ENCODE measurements at regions not wholly inside any gene's neighbourhood (a gene's known extent, or its start where the extent isn't known, plus 50 kb on each side); places are given as distances from the start of the nearest gene placed in this dataset.

GRCh38 chr5:67346611-67347010 is 150.0 kb upstream of the CD180 start:
- H3K4me2 ChIP-seq, result no peak overlapping the region
- no peaks in the 10 kb centered on the region for H4K20me1 ChIP-seq (ENCODE audit: insufficient read depth)
- no peak for DNase-seq
- no peaks in the 10 kb centered on the region for H3K36me3 ChIP-seq (ENCODE audit: low read depth)
- H3K9me3 ChIP-seq (ENCODE audit: insufficient read depth, low read depth), result no peaks in the 10 kb centered on the region
- H3K4me3 ChIP-seq, result no peak overlapping the region
- TF ChIP-seq CTCF (conservative IDR thresholded peaks at IDR 0.05), result no peak
- no peak for TF ChIP-seq EZH2 (IDR thresholded peaks at IDR 0.05; ENCODE audit: low read depth)
- intact Hi-C loops (cut with micrococcal nuclease; ENCODE audit: unreplicated experiment), result no loop called here
- no peak overlapping the region for H3K27ac ChIP-seq
- H3K9me2 ChIP-seq (ENCODE audit: insufficient read depth), result 0 out of 2 replicates have a peak, but pooled peaks cover 3% of the 10 kb centered on the region
- H2AFZ ChIP-seq, result no peak overlapping the region
- no peaks in the 10 kb centered on the region for H3K79me2 ChIP-seq (ENCODE audit: low read depth)
- ChIA-PET CTCF (no interaction called here), POLR2A (ENCODE audit: unreplicated experiment) (no interaction called here)
- H3K27me3 ChIP-seq (ENCODE audit: insufficient read depth, low read depth), result no peaks in the 10 kb centered on the region; the same call in 1 of the 2 replicates
- no TSS peak for BruUV-seq (replicated peaks)
- no peaks in the 10 kb centered on the region for H3K4me1 ChIP-seq (replicated peaks; ENCODE audit: insufficient read depth)
- H3F3A ChIP-seq (ENCODE audit: insufficient read depth, low read depth), result no peaks in the 10 kb centered on the region

- H2AFZ ChIP-seq, result no peak overlapping the region
- H3K36me3 ChIP-seq (ENCODE audit: low read depth), result no peaks in the 10 kb centered on the region
- CTCF ChIA-PET, result no interaction called here
- H3K9me3 ChIP-seq (ENCODE audit: insufficient read depth, low read depth), result no peaks in the 10 kb centered on the region
- no peaks in the 10 kb centered on the region; the same call in 1 of the 2 replicates for H3K27me3 ChIP-seq (ENCODE audit: insufficient read depth, low read depth)
- TF ChIP-seq EZH2 (IDR thresholded peaks at IDR 0.05; ENCODE audit: low read depth), result no peak
- TF ChIP-seq CTCF (conservative IDR thresholded peaks at IDR 0.05), result no peak
- H4K20me1 ChIP-seq (ENCODE audit: insufficient read depth), result no peaks in the 10 kb centered on the region
- no peaks in the 10 kb centered on the region for H3K4me1 ChIP-seq (replicated peaks; ENCODE audit: insufficient read depth)
- no peaks in the 10 kb centered on the region for H3F3A ChIP-seq (ENCODE audit: insufficient read depth, low read depth)
- H3K4me3 ChIP-seq, result no peak overlapping the region
- intact Hi-C loops (cut with micrococcal nuclease; ENCODE audit: unreplicated experiment), result no loop called here
- no peaks in the 10 kb centered on the region for H3K79me2 ChIP-seq (ENCODE audit: low read depth)
- POLR2A ChIA-PET (ENCODE audit: unreplicated experiment), result no interaction called here
- DNase-seq, result no peak
- 0 out of 2 replicates have a peak, but pooled peaks cover 3% of the 10 kb centered on the region for H3K9me2 ChIP-seq (ENCODE audit: insufficient read depth)
- no peak overlapping the region for H3K4me2 ChIP-seq
- H3K27ac ChIP-seq, result no peak overlapping the region
- no TSS peak for BruUV-seq (replicated peaks)
Observed at GRCh38 chr5:67344870-67345269, 148.3 kb upstream of the CD180 start.

GRCh38 chr5:67343835-67344234 is 147.2 kb upstream of the CD180 start:
- 0 out of 2 replicates have a peak, but pooled peaks cover 3% of the 10 kb centered on the region for H3K9me2 ChIP-seq (ENCODE audit: insufficient read depth)
- no peak overlapping the region for H3K27ac ChIP-seq
- no TSS peak for BruUV-seq (replicated peaks)
- H3K4me1 ChIP-seq (replicated peaks; ENCODE audit: insufficient read depth), result no peaks in the 10 kb centered on the region
- no peaks in the 10 kb centered on the region for H3K36me3 ChIP-seq (ENCODE audit: low read depth)
- no peak overlapping the region for H3K4me3 ChIP-seq
- ChIA-PET POLR2A (ENCODE audit: unreplicated experiment) (no interaction called here), CTCF (no interaction called here)
- H3K79me2 ChIP-seq (ENCODE audit: low read depth), result no peaks in the 10 kb centered on the region
- H3K9me3 ChIP-seq (ENCODE audit: insufficient read depth, low read depth), result no peaks in the 10 kb centered on the region
- no peaks in the 10 kb centered on the region for H4K20me1 ChIP-seq (ENCODE audit: insufficient read depth)
- H3K27me3 ChIP-seq (ENCODE audit: insufficient read depth, low read depth), result no peaks in the 10 kb centered on the region; the same call in 1 of the 2 replicates
- H2AFZ ChIP-seq, result no peak overlapping the region
- no peak for DNase-seq
- TF ChIP-seq CTCF (conservative IDR thresholded peaks at IDR 0.05), result no peak
- no peaks in the 10 kb centered on the region for H3F3A ChIP-seq (ENCODE audit: insufficient read depth, low read depth)
- intact Hi-C loops (cut with micrococcal nuclease; ENCODE audit: unreplicated experiment), result no loop called here
- no peak overlapping the region for H3K4me2 ChIP-seq
